ENCODE measurements at regions not wholly inside any gene's neighbourhood (a gene's known extent, or its start where the extent isn't known, plus 50 kb on each side); places are given as distances from the start of the nearest gene placed in this dataset.

DNA sequence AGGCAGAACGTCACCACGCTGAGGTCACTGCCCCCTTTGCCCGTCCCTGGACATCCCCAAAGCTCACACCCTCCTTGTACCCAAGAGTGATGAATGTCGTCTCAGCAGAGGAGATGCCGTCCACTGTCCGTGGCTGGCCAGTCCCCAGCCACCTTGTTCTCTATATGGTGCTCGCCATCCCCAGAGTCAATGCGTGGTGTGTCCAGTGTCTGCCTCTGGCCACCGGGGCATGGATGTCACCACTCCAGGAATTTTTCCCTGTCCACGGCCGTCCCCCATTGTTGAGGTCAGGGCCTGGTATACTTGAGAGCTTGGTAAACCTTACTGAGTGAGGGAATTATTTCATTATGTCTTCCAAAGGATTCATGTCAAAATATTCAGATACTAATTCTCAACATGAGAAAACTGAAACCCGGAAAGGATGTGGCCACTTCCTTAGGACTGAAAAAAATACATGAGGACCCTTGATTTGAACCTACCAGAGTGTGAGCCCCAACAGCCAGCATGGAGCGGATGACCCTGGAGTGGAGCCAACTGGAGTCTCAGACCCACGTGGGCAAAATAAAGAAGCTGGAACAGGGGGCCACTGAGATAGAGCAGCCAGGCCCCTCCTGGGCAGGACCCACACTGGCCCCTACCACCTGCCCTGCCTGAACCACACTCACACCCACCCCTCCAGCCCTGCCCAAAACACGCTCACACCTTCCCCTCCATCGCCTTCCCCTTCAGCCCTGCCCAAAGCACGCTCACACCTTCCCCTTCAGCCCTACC is 376.4 kb downstream of the BRD1 start:
- ATAC-seq: no peak
- TF ChIP-seq, protein P1, sequence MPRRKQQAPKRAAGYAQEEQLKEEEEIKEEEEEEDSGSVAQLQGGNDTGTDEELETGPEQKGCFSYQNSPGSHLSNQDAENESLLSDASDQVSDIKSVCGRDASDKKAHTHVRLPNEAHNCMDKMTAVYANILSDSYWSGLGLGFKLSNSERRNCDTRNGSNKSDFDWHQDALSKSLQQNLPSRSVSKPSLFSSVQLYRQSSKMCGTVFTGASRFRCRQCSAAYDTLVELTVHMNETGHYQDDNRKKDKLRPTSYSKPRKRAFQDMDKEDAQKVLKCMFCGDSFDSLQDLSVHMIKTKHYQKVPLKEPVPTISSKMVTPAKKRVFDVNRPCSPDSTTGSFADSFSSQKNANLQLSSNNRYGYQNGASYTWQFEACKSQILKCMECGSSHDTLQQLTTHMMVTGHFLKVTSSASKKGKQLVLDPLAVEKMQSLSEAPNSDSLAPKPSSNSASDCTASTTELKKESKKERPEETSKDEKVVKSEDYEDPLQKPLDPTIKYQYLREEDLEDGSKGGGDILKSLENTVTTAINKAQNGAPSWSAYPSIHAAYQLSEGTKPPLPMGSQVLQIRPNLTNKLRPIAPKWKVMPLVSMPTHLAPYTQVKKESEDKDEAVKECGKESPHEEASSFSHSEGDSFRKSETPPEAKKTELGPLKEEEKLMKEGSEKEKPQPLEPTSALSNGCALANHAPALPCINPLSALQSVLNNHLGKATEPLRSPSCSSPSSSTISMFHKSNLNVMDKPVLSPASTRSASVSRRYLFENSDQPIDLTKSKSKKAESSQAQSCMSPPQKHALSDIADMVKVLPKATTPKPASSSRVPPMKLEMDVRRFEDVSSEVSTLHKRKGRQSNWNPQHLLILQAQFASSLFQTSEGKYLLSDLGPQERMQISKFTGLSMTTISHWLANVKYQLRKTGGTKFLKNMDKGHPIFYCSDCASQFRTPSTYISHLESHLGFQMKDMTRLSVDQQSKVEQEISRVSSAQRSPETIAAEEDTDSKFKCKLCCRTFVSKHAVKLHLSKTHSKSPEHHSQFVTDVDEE (CRISPR knock-in tag; IDR thresholded peaks at IDR 0.05): no peak
- no peak for TF ChIP-seq CSDC2 (CRISPR knock-in tag; IDR thresholded peaks at IDR 0.05)
- no peak for TF ChIP-seq ZC3H10 (CRISPR knock-in tag; IDR thresholded peaks at IDR 0.05)
- no peak for TF ChIP-seq TCF4 (CRISPR knock-in tag; IDR thresholded peaks at IDR 0.05; ENCODE audit: borderline replicate concordance)
- TF ChIP-seq ESRRG (CRISPR knock-in tag; IDR thresholded peaks at IDR 0.05): no peak
- no peak for TF ChIP-seq PPARA (CRISPR knock-in tag; IDR thresholded peaks at IDR 0.05; ENCODE audit: borderline replicate concordance)
- TF ChIP-seq GLIS3 (CRISPR knock-in tag; IDR thresholded peaks at IDR 0.05): no peak
- TF ChIP-seq RARB (CRISPR knock-in tag; IDR thresholded peaks at IDR 0.05): no peak
- TF ChIP-seq ZNF70 (CRISPR knock-in tag; IDR thresholded peaks at IDR 0.05): no peak
- no peak for TF ChIP-seq ZFP3 (CRISPR knock-in tag; IDR thresholded peaks at IDR 0.05)
- no peak for TF ChIP-seq ISL1 (CRISPR knock-in tag; IDR thresholded peaks at IDR 0.05)
- no peak for TF ChIP-seq ZFP30 (CRISPR knock-in tag; IDR thresholded peaks at IDR 0.05)
- TF ChIP-seq, protein P2, sequence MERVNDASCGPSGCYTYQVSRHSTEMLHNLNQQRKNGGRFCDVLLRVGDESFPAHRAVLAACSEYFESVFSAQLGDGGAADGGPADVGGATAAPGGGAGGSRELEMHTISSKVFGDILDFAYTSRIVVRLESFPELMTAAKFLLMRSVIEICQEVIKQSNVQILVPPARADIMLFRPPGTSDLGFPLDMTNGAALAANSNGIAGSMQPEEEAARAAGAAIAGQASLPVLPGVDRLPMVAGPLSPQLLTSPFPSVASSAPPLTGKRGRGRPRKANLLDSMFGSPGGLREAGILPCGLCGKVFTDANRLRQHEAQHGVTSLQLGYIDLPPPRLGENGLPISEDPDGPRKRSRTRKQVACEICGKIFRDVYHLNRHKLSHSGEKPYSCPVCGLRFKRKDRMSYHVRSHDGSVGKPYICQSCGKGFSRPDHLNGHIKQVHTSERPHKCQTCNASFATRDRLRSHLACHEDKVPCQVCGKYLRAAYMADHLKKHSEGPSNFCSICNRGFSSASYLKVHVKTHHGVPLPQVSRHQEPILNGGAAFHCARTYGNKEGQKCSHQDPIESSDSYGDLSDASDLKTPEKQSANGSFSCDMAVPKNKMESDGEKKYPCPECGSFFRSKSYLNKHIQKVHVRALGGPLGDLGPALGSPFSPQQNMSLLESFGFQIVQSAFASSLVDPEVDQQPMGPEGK (CRISPR knock-in tag; IDR thresholded peaks at IDR 0.05; ENCODE audit: borderline replicate concordance): no peak
- no peak for TF ChIP-seq SNAI2 (CRISPR knock-in tag; IDR thresholded peaks at IDR 0.05)
- TF ChIP-seq, protein P3, sequence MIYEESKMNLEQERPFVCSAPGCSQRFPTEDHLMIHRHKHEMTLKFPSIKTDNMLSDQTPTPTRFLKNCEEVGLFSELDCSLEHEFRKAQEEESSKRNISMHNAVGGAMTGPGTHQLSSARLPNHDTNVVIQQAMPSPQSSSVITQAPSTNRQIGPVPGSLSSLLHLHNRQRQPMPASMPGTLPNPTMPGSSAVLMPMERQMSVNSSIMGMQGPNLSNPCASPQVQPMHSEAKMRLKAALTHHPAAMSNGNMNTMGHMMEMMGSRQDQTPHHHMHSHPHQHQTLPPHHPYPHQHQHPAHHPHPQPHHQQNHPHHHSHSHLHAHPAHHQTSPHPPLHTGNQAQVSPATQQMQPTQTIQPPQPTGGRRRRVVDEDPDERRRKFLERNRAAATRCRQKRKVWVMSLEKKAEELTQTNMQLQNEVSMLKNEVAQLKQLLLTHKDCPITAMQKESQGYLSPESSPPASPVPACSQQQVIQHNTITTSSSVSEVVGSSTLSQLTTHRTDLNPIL (CRISPR knock-in tag; IDR thresholded peaks at IDR 0.05; ENCODE audit: low read depth): no peak
- no peak for TF ChIP-seq BACH2 (CRISPR knock-in tag; IDR thresholded peaks at IDR 0.05; ENCODE audit: borderline replicate concordance)
- TF ChIP-seq ARNTL (CRISPR knock-in tag; IDR thresholded peaks at IDR 0.05; ENCODE audit: borderline replicate concordance, low read depth): no peak

DNA sequence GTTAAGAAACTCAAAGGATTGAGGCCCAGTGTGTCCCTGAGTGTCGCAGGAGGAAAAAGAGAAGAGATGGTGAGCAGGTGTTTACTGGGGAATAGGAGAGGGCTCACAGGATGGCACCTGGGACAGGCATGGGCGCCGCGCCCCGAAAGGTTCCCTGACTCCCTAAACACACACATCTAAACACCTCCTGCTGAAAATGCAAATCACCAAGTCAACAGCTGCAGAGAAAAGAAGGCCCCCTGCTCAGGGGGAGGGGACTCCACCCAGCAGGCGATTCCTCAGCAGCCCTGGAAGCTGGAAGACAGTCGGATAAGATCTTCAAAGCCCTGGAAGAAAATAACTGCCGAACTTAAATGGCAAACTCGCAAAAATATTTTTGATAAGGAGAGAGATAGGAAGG is 377.2 kb downstream of the BRD1 start:
- ATAC-seq: no peak
- TF ChIP-seq BACH2 (CRISPR knock-in tag; IDR thresholded peaks at IDR 0.05; ENCODE audit: borderline replicate concordance): no peak
- TF ChIP-seq RARB (CRISPR knock-in tag; IDR thresholded peaks at IDR 0.05): no peak
- no peak for TF ChIP-seq ZC3H10 (CRISPR knock-in tag; IDR thresholded peaks at IDR 0.05)
- no peak for TF ChIP-seq TCF4 (CRISPR knock-in tag; IDR thresholded peaks at IDR 0.05; ENCODE audit: borderline replicate concordance)
- no peak for TF ChIP-seq SNAI2 (CRISPR knock-in tag; IDR thresholded peaks at IDR 0.05)
- no peak for TF ChIP-seq ZNF70 (CRISPR knock-in tag; IDR thresholded peaks at IDR 0.05)
- TF ChIP-seq, protein P4, sequence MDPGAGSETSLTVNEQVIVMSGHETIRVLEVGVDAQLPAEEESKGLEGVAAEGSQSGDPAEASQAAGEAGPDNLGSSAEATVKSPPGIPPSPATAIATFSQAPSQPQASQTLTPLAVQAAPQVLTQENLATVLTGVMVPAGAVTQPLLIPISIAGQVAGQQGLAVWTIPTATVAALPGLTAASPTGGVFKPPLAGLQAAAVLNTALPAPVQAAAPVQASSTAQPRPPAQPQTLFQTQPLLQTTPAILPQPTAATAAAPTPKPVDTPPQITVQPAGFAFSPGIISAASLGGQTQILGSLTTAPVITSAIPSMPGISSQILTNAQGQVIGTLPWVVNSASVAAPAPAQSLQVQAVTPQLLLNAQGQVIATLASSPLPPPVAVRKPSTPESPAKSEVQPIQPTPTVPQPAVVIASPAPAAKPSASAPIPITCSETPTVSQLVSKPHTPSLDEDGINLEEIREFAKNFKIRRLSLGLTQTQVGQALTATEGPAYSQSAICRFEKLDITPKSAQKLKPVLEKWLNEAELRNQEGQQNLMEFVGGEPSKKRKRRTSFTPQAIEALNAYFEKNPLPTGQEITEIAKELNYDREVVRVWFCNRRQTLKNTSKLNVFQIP (CRISPR knock-in tag; IDR thresholded peaks at IDR 0.05; ENCODE audit: borderline replicate concordance, low read depth): no peak
- TF ChIP-seq CSDC2 (CRISPR knock-in tag; IDR thresholded peaks at IDR 0.05): no peak
- no peak for TF ChIP-seq ZFP30 (CRISPR knock-in tag; IDR thresholded peaks at IDR 0.05)
- TF ChIP-seq PPARA (CRISPR knock-in tag; IDR thresholded peaks at IDR 0.05; ENCODE audit: borderline replicate concordance): no peak

DNA sequence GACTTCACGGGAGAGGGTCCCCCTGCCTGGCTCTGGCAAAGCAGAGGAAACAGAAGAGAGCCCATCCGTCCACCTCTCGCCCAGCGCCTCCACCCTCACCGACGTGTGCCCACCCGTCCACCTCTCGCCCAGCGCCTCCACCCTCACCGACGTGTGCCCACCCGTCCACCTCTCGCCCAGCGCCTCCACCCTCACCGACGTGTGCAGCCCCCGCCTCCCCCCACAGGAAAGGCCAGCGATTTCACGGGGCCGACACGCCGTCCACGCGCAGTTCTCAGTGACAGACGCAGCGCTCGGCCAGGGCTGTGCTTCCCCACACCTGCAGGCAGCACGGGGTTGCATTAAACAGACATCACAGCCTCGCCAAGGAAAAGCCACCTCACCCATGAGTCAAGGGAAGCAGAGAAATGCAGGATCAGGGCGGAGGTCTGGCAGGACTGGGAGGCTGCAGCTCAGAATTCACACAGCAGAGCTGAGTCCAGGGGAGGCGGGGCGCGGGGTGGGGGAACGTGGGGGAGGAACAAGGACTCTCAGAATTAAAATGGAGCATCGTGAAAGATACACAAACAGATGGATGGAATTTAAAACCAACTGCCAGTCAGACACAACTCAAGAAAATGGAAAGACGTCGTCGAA is 377.7 kb downstream of the BRD1 start:
- no peak for TF ChIP-seq BACH2 (CRISPR knock-in tag; IDR thresholded peaks at IDR 0.05; ENCODE audit: borderline replicate concordance)
- TF ChIP-seq RARB (CRISPR knock-in tag; IDR thresholded peaks at IDR 0.05): no peak
- no peak for TF ChIP-seq ZNF8 (CRISPR knock-in tag; IDR thresholded peaks at IDR 0.05)
- TF ChIP-seq OSR1 (CRISPR knock-in tag; IDR thresholded peaks at IDR 0.05): no peak
- ATAC-seq: no peak

Measured in SK-N-SH treated with all-trans-retinoic acid at 6 μM for 48 hours (cell line).